Sigmoid colon (tissue), 4 donors: ENCODE measurements at regions not wholly inside any gene's neighbourhood (a gene's known extent, or its start where the extent isn't known, plus 50 kb on each side); places are given as distances from the start of the nearest gene placed in this dataset.

Experiments
- POLR2A ChIP-seq, 2 donors: fragments of 450-650 bp; IDR thresholded peaks; one replicate each; pipeline ENCODE4 v1.6.1; 2016; ENCODE audit warnings: antibody characterized with exemption in 2 of 2, mild to moderate bottlenecking in 2 of 2, moderate library complexity in 2 of 2
- POLR2AphosphoS5 ChIP-seq, 4 donors: sonication (generic); formaldehyde crosslinking; IDR thresholded peaks; one replicate each; pipeline ENCODE4 v1.6.1; 2017; ENCODE audit warnings: antibody characterized with exemption in 4 of 4
- TF ChIP-seq, protein P1 (sequence below), 4 experiments: fragments of 450-650 bp in 3 of 4; fragments of 200-600 bp in 1 of 4; IDR thresholded peaks; one replicate each; pipeline ENCODE4 v1.5.1; 2016 to 2019; ENCODE audit warnings: antibody characterized with exemption in 4 of 4, mild to moderate bottlenecking in 3 of 4, moderate library complexity in 2 of 4

DNA sequence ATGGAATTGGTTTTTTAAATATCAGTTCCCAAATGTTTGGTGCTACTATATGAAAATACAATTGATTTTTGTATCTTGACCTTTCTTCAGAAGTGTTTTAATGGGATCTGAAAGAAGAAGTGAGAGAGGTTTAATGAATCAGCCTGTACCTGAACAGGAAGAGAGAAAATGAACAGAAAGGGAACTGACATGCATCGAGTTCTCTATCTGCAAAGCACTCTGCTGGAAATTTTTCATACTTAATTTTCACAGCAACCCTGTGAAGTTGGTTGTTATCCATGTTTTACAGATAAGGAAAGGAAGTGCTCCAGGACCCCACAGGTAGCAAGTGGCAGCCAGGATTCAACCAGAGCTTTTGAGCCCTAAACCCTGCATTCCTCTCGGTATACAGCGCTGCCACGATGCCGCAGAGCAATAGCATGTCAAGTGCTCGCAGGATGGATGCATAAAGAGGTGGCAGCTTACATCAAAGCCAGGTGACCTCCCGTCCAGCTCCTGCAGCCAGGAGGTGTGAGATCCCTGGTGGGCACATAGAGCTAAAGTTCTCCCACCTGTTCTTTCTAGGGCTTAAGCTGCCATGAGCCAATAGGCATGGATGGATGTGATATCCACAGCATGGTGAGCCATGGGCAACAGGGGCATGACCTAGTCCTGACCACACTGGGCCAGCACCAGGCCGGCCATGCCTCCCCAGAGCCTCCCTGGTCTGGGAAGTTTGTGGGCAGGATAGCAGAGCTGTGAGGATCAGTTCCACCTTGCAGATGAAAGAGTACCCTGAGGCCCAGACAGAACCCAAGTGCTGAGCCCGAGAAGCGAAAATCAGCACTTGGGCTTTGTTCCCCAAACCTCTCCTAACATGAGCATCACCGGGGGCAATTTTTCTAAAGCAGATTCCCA is 57.2 kb downstream of the CALML3 start:
- TF ChIP-seq POLR2A (IDR thresholded peaks at IDR 0.05) (no peak), POLR2AphosphoS5 (IDR thresholded peaks at IDR 0.05) (no peak)
- TF ChIP-seq, protein P1, sequence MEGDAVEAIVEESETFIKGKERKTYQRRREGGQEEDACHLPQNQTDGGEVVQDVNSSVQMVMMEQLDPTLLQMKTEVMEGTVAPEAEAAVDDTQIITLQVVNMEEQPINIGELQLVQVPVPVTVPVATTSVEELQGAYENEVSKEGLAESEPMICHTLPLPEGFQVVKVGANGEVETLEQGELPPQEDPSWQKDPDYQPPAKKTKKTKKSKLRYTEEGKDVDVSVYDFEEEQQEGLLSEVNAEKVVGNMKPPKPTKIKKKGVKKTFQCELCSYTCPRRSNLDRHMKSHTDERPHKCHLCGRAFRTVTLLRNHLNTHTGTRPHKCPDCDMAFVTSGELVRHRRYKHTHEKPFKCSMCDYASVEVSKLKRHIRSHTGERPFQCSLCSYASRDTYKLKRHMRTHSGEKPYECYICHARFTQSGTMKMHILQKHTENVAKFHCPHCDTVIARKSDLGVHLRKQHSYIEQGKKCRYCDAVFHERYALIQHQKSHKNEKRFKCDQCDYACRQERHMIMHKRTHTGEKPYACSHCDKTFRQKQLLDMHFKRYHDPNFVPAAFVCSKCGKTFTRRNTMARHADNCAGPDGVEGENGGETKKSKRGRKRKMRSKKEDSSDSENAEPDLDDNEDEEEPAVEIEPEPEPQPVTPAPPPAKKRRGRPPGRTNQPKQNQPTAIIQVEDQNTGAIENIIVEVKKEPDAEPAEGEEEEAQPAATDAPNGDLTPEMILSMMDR (IDR thresholded peaks at IDR 0.05) = no peak
